NCI-H2029 treated with DMSO at 0.1 percent for 48 hours (cell line): ENCODE measurements at regions not wholly inside any gene's neighbourhood (a gene's known extent, or its start where the extent isn't known, plus 50 kb on each side); places are given as distances from the start of the nearest gene placed in this dataset.

Source experiments
- DNase-seq: peaks from one replicate; lab custom pipeline; 2025; lab: John Stamatoyannopoulos, UW

DNA sequence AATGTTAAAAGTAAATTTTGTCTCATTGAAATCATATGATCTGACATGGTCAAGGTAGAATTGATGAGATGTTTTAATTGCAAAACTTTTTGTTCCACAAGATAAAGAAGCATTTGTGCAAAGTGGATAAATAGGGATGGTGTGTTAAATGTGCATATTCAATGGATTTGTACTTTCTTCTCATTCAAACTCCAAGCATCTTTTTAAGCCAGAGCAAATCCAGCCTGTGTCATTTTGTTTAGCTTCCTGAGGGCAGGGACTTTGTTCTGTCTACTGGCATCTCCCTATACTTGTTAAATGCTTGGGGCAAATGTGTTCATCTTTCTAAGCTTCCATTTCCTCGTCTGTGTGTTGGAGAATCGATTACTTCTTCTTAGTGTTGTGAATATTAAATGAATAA, 200.3 kb downstream of the SLIT2 start:
- no peak for DNase-seq

GRCh38 chr4:20454515-20454914, 202.8 kb downstream of the SLIT2 start:
- DNase-seq, result no peak

DNA sequence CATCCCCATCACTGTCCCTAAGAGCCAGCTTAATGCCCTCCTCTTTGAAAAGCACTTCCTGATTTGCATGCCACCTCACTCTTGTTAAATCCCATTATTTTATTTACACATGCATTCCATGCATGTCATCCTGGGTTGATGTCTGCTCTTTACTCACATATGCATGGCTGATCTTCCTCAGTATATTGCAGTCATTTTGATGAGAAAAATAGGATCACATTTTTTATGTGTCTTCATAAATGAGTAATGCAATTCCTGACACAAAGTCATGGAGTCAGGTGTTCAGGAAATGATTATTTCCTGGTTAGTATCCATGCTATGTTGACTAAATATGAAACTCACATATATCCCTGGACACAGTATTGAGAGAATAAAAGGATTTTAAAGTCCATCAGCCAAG, 204.7 kb downstream of the SLIT2 start:
- DNase-seq, result no peak

DNA sequence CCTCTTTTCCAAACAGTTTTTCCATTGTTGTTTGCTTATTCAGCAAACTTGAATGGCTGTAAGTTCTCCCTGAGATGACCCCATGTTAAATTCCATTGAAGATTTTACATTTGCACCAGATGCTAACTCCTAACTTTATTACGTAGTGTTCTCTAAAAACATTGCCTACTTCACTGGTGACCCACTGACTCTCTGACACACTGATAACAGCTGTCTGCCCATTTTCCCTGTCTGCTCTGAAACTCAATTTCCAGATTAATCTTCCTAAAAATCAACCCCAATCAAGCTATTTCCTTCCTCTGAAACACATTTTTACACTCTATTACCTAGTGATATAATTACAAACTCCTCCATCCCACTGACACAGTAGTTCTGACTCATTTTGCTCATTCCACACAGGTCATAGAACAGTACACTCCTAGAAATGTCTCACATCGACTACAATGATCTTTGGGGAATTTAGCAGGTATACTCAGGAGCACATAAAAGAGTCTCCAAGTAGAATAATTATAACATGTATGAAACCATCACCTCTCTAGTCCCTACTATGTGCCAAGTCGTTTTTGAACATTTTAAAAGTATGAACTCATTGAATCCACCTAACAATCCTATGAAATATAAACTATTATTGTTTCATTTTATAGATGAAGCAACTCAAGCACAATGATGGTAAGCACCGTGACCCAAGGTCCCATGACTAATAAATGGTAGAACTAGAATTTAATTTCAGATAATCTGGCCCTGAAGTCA, 210.9 kb downstream of the SLIT2 start:
- no peak for DNase-seq

GRCh38 chr4:20463176-20463430, 211.4 kb downstream of the SLIT2 start:
- no peak for DNase-seq

DNA sequence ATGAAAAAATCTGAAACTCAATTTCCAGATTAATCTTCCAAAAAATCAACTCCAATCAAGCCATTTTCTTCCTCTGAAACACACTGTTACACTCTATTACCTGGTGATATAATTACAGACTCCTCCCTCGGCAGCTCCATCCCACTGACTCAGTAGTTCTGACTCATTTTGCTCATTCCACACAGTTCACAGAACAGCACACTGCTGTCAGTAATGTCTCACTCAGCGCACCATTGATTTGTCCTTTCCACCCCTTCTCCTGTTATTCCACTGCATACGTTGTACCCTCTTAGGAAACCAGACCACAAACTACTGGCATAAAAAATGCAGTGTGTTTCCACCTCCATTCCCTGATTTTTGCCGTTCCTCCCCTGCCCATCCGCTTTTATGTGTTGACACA, 212.7 kb downstream of the SLIT2 start:
- DNase-seq, result no peak

DNA sequence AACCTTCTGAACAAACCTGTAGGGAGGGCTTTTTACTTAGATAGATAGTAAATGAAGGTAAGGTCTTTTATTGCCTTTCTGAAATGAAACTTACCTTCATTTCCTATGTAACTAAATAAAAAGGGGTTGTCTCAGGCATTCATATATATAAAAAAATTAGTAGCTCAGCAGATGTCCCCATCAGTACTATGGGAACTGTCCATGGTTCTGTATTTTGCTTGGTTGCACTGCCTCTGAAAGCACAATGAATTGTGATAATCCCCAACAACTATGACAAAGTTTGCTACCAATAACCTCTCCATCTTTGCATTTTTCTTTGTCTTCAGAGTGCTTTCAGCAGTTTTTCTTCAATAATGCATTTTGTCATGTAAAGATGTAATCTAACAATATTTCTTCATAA, 222.4 kb downstream of the SLIT2 start:
- no peak for DNase-seq

DNA sequence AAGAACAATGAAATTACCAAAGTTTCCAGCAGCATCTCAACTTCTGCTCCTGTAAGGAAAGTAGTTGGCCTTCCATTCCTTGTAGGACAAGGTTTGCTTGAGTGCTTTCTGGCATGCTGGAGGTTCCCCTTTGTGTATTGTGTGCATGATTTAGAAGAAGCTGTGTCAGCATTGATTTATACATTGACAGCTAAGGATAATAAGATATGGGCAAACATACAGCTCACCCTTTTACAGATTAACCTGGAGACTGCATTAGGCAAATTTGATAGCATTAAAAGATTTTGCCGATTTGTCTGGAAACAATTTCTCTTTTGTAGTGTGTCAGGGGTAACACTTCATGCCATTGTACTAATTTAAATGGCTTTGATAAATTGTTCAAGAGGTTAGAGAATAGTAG, 221.8 kb upstream of the PACRGL start:
- DNase-seq, result no peak

DNA sequence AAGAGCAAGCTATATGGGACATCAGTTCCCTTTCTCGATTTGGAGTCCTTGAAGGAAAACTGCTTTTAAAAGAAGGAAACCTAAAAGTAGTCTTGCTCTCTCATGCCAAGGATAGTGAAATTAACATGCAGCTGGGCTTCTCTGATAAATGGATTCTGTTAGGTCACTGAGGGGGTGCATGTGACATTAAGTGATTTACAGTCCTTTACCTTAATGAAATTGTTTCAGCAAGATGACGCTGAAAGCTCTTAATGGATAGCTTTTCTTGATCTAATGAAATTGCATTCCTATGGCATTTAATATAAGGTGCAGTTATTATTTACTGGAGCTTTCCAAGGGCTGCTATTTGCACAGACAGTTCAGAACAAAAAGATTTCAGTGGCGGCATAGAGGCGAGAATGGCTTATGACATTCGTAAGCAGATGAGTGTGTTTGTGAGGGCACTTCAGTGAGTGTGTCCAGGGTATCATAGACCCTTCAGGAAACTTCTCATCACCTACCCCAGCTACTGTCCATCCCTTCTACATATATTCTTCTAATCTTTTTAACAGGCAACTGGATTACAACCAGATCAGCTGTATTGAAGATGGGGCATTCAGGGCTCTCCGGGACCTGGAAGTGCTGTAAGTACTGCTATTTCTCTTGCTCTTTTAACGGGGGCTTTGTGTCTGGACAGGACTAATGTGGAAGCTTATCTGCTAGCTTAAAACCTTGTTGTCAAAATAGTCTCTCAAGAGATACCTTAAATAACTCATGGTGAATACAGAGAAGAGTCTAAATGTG, 219.9 kb upstream of the PACRGL start:
- no peak for DNase-seq

- no peak for DNase-seq
Observed at GRCh38 chr4:20483416-20483815, 216.8 kb upstream of the PACRGL start.

DNA sequence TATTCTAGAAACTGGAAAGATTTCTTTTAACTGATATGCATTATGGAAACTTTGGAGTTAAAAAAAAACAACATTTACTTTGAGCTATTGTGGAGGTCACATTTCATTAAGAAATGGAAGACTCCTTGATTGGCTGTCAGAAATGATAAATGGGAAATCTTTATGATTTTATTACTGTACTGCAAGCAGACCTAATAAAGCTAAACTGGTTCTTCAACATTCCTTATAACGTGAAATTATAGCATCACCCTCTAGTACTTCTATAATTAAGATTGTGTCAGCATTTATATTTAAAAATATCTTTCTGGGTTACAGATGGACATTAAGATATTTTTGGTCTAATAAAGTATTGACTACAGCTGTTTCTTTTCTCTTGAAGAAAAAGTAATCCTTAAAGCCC, 213.8 kb upstream of the PACRGL start:
- DNase-seq, result no peak

DNA sequence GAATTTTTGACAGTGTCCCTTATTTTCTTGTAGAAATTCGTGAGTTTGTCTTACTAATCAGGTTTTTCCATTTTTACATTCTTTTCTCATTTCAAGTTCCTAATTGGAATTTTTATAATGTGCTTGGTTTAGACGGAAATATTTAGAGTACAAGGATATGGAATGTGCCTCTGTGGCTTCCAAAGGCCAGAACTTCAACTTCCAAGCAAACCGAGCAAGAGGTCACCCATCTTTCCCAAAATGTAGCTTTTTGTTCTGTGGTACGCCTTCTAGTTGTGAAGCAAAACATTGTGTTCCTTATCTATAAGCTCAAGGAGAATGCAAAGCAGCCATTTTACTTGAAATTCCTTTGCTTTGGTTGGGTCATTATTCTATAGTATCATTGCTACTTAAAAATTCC, 212.8 kb upstream of the PACRGL start:
- DNase-seq, result no peak

DNA sequence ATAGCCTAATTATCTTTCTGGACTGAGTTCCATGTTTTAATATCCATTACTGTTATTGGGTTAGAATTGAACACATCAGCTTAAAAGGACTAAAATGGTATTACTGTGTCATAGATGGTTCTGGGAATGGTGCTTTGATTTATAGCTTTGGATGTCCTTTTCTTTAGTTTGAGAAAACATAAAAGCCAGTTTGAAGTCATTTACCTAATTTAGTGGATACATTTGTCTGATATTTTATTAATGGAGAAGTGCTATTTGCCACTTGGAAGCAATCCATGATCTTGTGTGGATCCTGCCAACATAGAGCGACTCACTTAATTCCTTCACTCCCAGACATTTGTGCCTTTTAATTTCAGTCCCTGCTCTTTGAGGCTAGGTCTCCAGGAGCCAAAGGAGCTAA, 212.4 kb upstream of the PACRGL start:
- no peak for DNase-seq

DNA sequence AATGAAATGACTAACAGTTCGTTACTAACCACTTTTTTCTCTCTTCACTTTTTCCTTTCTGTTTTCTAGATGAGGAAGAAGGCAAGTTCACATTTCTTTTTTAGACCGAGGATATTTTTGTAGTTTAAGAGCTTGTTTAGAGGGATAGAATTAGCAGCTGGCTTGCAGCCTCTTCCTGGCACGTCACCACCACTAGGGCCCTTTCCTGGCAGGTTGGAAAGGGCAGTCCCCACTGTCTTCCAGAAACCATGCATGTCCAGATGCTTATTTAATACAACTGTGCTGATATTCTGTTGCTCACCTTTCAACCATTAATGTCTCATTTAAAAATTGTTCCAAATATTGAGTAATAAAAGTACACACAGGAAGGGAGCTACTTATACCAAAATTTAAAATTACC, 209.5 kb upstream of the PACRGL start:
- DNase-seq, result no peak

DNA sequence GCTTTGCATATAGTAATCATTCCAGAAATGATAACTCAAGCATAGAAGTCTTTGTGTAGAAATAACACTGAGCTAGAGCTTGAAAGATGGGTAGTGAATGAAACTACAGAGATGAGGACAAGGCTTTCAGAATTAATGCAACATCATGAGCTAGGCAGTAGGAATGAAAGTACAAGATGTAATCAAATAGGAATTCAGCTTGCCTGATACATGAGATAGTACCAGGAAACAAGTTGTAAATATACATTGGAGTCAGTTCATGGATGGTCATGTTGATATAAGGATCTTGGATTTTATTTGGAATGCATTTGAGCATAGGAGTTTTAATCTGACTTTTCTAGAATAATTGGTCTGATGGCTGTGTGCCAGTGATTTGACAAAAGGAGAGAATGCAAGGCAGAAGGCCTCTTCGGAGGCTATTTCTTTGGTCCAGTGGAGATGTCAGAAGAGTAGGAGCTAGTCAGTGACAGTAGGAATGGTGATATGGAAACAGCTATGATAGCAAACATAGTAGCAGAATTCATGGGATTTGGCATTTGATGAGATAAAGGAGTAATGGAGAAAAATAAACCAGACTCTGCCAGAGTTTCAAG, 206.4 kb upstream of the PACRGL start:
- DNase-seq, result no peak

GRCh38 chr4:20496068-20496467, 204.2 kb upstream of the PACRGL start:
- no peak for DNase-seq

GRCh38 chr4:20504146-20504545, 196.1 kb upstream of the PACRGL start:
- no peak for DNase-seq

GRCh38 chr4:20505927-20506326, 194.3 kb upstream of the PACRGL start:
- no peak for DNase-seq

DNA sequence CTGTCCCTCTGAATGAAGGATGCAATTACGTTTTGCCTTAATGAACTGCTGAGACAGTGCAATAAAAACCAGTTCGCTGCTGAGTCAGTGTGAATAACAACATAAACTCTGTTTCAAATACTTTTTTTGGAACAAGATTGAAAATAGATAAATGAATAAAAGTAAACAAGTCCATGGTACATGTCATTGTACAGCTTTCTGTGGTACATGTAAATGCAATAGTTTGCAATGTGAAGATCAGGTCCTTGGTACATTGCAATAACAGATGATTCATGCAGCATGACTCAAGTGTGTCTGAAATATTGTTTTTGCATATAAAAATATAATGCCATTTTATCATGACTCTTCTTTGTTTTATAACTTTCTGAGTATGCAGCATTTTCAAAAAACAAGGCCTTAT, 193.4 kb upstream of the PACRGL start:
- no peak for DNase-seq

GRCh38 chr4:20509315-20509714, 190.9 kb upstream of the PACRGL start:
- no peak for DNase-seq

- peak; percentile 94 for DNase-seq
Observed at GRCh38 chr4:20512033-20512792, 188.0 kb upstream of the PACRGL start.

DNA sequence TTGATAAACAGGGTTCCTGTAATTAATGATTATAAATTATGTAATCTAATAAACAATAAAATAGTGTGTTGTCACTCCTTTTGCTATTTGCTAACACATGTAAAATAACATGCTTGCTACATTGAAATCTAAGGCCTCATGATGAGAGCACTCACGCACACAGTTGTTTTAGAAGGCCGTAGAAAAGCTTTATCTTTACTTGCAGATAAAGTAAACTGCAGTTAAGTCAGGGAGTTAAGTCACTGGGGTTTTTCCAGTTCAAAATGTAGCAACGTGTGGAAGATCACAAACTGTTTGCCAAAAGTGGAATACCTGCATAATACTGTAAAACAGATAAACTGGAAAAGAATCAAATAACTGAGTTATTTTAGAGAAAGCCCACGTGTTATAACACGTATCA, 187.3 kb upstream of the PACRGL start:
- DNase-seq, result no peak

DNA sequence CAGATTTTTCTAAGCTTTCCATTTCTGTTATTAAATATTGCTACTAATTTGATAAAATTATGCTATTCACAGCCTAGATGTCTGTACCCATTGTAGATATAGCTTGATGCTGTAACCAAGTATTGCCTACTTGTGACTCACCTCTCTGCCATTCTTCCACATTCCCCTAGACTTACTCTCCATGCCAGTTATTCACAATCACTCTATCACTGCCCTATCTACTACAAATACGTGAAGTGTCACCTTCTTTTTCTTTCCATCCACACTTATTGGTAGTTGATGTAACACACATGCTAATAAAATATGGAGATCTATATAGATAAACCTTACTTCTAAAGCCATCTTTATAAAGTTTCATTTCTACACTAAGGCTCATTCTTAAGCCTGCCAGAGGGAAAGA, 179.4 kb upstream of the PACRGL start:
- DNase-seq, result no peak
